Kidney (tissue), 13 donors: ENCODE measurements at regions not wholly inside any gene's neighbourhood (a gene's known extent, or its start where the extent isn't known, plus 50 kb on each side); places are given as distances from the start of the nearest gene placed in this dataset.
A peak's percentile ranks its signal among the peaks of the same experiment; 100 is the strongest.

Experiments
- DNase-seq, 5 donors: peaks; one replicate each; pipeline ENCODE4 v3.0.0-alpha.2; 2013 to 2020
- FAIRE-seq: peaks from 2 replicates; lab custom pipeline; 2012; peaks lifted over from hg19 to GRCh38; lab: Jason Lieb, UNC
- H3K27ac ChIP-seq, 2 donors: one replicate each; pipeline ENCODE4 v1.7.0; 2013; ENCODE audit warnings: low read depth in 2 of 2, low read length in 2 of 2, inconsistent platforms in 1 of 2
- H3K27me3 ChIP-seq: one replicate; pipeline ENCODE4 v1.7.1; 2013; ENCODE audit warnings: low read length, inconsistent platforms; ENCODE audit not compliant: control insufficient read depth, insufficient read depth
- H3K36me3 ChIP-seq, 3 donors: one replicate each; pipeline versions ENCODE4 v1.7.0 to v1.7.1; 2013; ENCODE audit warnings: low read length in 3 of 3, control low read depth in 1 of 3, inconsistent platforms in 1 of 3; ENCODE audit not compliant: insufficient read depth in 3 of 3, control insufficient read depth in 2 of 3
- H3K4me1 ChIP-seq, 3 donors: one replicate each; pipeline versions ENCODE4 v1.7.0 to v1.7.1; 2013; ENCODE audit warnings: low read length in 3 of 3, inconsistent platforms in 1 of 3, low read depth in 1 of 3; ENCODE audit not compliant: control insufficient read depth in 2 of 3, insufficient read depth in 2 of 3
- H3K4me3 ChIP-seq, 3 donors: one replicate each; pipeline versions ENCODE4 v1.7.0 to v1.8.1; 2013; ENCODE audit warnings: low read length in 3 of 3, control low read depth in 1 of 3, inconsistent platforms in 1 of 3
- H3K9ac ChIP-seq, 3 donors: one replicate each; pipeline versions ENCODE4 v1.7.0 to v1.7.1; 2013; ENCODE audit warnings: low read length in 3 of 3, control low read depth in 1 of 3, inconsistent platforms in 1 of 3
- H3K9me3 ChIP-seq, 3 donors: one replicate each; pipeline versions ENCODE4 v1.7.0 to v1.7.1; 2013; ENCODE audit warnings: low read length in 3 of 3, control low read depth in 1 of 3, inconsistent platforms in 1 of 3; ENCODE audit not compliant: control insufficient read depth in 2 of 3, insufficient read depth in 1 of 3
- intact Hi-C: fragments of 100-400 bp; cut with DNase I; formaldehyde crosslinking; loops from one replicate; pipeline ENCODE4 v1.11.1; 2022
- TF ChIP-seq, protein P1 (sequence below): IDR thresholded peaks from 3 replicates; pipeline ENCODE4 v1.5.1; 2012; ENCODE audit warnings: mild to moderate bottlenecking, moderate library complexity, borderline replicate concordance; ENCODE audit not compliant: insufficient read depth; ENCODE audit errors: extremely low read depth
- donor health status: control.
- donor health status: control.
- donor health status: control.
- donor health status: control.
- donor health status: control.
- donor health status: DM: yes; HTN: yes; CAD: no.
- donor health status: Normal renal cell carcinoma (clear cell type).

DNA sequence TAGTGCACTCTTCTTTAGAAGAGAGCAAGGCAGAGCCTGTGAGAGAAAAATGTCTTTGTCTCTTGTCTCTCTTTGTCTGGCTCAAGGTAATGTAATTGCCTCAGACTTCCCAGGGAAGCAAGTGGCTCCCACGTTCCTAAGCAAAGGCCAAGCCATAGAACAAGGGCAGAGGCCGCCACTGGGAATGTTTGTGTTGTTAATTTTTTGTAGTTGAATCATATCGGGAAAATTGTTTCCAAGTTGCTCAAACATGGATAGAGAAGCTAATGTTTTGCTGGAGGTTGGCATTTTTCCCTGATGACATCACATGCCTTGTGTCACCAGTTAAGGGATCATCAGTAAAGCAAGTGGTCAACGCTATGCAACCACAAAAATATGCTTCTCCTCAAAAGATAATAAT is 211.5 kb upstream of the FOXA2 start:
- Histone ChIP-seq H3K9ac (no peak overlapping the region), H3K27me3 (no peaks in the 10 kb centered on the region), H3K4me1 (peaks cover 0 to 4% (median 0%) of the 10 kb centered on the region in 3 donors), H3K9me3 (no peaks in the 10 kb centered on the region), H3K36me3 (no peaks in the 10 kb centered on the region), H3K27ac (peak overlapping the region in 1 of 2 donors; percentile 44), H3K4me3 (no peak overlapping the region)
- FAIRE-seq = no peak
- DNase-seq = peak in 1 of 5 donors; percentile 23
- intact Hi-C loops = no loop called here
- TF ChIP-seq, protein P1, sequence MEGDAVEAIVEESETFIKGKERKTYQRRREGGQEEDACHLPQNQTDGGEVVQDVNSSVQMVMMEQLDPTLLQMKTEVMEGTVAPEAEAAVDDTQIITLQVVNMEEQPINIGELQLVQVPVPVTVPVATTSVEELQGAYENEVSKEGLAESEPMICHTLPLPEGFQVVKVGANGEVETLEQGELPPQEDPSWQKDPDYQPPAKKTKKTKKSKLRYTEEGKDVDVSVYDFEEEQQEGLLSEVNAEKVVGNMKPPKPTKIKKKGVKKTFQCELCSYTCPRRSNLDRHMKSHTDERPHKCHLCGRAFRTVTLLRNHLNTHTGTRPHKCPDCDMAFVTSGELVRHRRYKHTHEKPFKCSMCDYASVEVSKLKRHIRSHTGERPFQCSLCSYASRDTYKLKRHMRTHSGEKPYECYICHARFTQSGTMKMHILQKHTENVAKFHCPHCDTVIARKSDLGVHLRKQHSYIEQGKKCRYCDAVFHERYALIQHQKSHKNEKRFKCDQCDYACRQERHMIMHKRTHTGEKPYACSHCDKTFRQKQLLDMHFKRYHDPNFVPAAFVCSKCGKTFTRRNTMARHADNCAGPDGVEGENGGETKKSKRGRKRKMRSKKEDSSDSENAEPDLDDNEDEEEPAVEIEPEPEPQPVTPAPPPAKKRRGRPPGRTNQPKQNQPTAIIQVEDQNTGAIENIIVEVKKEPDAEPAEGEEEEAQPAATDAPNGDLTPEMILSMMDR = no peak

DNA sequence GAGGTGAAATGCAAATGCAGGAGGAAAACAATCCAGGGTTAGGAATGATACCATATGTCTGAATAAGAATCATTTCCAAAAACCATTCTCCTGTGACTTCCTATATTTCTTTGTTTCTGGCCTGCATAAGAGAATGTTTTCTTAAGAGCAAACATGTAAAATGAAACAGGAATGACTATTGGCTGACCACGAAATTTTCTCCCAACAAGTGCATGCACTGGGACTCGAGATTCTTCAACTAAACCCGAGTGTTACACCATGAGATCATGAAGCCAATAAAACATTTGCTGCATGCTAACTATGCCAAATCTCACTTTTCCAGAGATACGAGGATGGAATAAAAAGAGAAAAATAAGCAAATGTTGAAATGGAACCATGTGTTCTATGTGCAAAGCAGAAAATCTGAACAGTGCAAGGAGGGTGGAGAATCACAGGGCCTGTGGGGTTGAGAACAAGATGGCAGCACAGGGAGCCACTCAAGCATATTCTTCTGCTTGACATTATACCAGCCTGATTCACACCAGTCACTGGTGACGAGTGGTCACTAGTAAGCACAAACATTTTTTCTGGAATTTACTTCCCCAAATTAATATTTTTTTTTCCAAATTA is 212.2 kb upstream of the FOXA2 start:
- H3K9ac ChIP-seq = no peak overlapping the region
- intact Hi-C loops = no loop called here
- H3K4me1 ChIP-seq = peaks cover 0 to 4% (median 0%) of the 10 kb centered on the region in 3 donors
- no peaks in the 10 kb centered on the region for H3K9me3 ChIP-seq
- FAIRE-seq = no peak
- no peaks in the 10 kb centered on the region for H3K36me3 ChIP-seq
- H3K4me3 ChIP-seq = no peak overlapping the region
- TF ChIP-seq, protein P1 = no peak
- no peak for DNase-seq
- H3K27me3 ChIP-seq = no peaks in the 10 kb centered on the region
- no peak overlapping the region for H3K27ac ChIP-seq

- Histone ChIP-seq H3K27ac (no peak overlapping the region), H3K27me3 (no peaks in the 10 kb centered on the region)
These were observed 212.7 kb upstream of the FOXA2 start for GRCh38 chr20:22797103-22797502.

More at GRCh38 chr20:22797103-22797502, 212.7 kb upstream of the FOXA2 start:
- FAIRE-seq = no peak
- TF ChIP-seq, protein P1 = no peak
- DNase-seq = no peak
- Histone ChIP-seq H3K9ac (no peak overlapping the region), H3K9me3 (no peaks in the 10 kb centered on the region), H3K4me3 (no peak overlapping the region), H3K36me3 (no peaks in the 10 kb centered on the region), H3K4me1 (peaks cover 0 to 4% (median 0%) of the 10 kb centered on the region in 3 donors)
- intact Hi-C loops = no loop called here
